ENCODE measurements at regions not wholly inside any gene's neighbourhood (a gene's known extent, or its start where the extent isn't known, plus 50 kb on each side); places are given as distances from the start of the nearest gene placed in this dataset.
A peak's percentile ranks its signal among the peaks of the same experiment; 100 is the strongest.
"Not testable (repeated sequence)": the region's sequence is repeated elsewhere in the genome, so short reads cannot be mapped to it uniquely, and the experiment has no call there.

- H3K4me3 ChIP-seq (ENCODE audit: low read depth, low read length); H3K9me3 ChIP-seq (ENCODE audit: severe bottlenecking); H3K27me3 ChIP-seq (ENCODE audit: insufficient read depth, low read depth, severe bottlenecking); H3K36me3 ChIP-seq; H3K27ac ChIP-seq: not testable (repeated sequence)
- DNase-seq: peak; percentile 43
- TF ChIP-seq CTCF (IDR thresholded peaks at IDR 0.05; ENCODE audit: low read depth, low read length): peak; percentile 37; the same call in 1 of the 2 replicates
These were observed 1395.1 kb downstream of the ADGRL3 start for GRCh38 chr4:62595265-62595664.

GRCh38 chr4:62591756-62592155 is 1391.6 kb downstream of the ADGRL3 start:
- DNase-seq: no peak
- H3K36me3 ChIP-seq: no peaks in the 10 kb centered on the region
- H3K27ac ChIP-seq: peak overlapping the region; percentile 32
- no peaks in the 10 kb centered on the region for H3K9me3 ChIP-seq (ENCODE audit: severe bottlenecking)
- H3K4me3 ChIP-seq (ENCODE audit: low read depth, low read length): no peak overlapping the region
- no peak for TF ChIP-seq CTCF (IDR thresholded peaks at IDR 0.05; ENCODE audit: low read depth, low read length)
- H3K27me3 ChIP-seq (ENCODE audit: insufficient read depth, low read depth, severe bottlenecking): no peaks in the 10 kb centered on the region

- no peaks in the 10 kb centered on the region for H3K36me3 ChIP-seq
- DNase-seq: no peak
- no peak overlapping the region for H3K4me3 ChIP-seq (ENCODE audit: low read depth, low read length)
- H3K27me3 ChIP-seq (ENCODE audit: insufficient read depth, low read depth, severe bottlenecking): no peaks in the 10 kb centered on the region
- H3K9me3 ChIP-seq (ENCODE audit: severe bottlenecking): no peaks in the 10 kb centered on the region
- no peak for TF ChIP-seq CTCF (IDR thresholded peaks at IDR 0.05; ENCODE audit: low read depth, low read length)
- no peak overlapping the region for H3K27ac ChIP-seq
These were observed 1388.5 kb downstream of the ADGRL3 start for GRCh38 chr4:62588671-62589070.

- peaks cover 5% of the 10 kb centered on the region for H3K9me3 ChIP-seq (ENCODE audit: severe bottlenecking)
These were observed 1371.4 kb downstream of the ADGRL3 start for GRCh38 chr4:62571494-62571893.

GRCh38 chr4:62560858-62561257 is 1360.7 kb downstream of the ADGRL3 start:
- TF ChIP-seq CTCF (IDR thresholded peaks at IDR 0.05; ENCODE audit: low read depth, low read length): no peak
- H3K27me3 ChIP-seq (ENCODE audit: insufficient read depth, low read depth, severe bottlenecking): no peaks in the 10 kb centered on the region
- H3K27ac ChIP-seq: no peak overlapping the region
- no peak for DNase-seq
- no peaks in the 10 kb centered on the region for H3K36me3 ChIP-seq
- H3K4me3 ChIP-seq (ENCODE audit: low read depth, low read length): no peak overlapping the region
- no peaks in the 10 kb centered on the region for H3K9me3 ChIP-seq (ENCODE audit: severe bottlenecking)

More at GRCh38 chr4:62571494-62571893, 1371.4 kb downstream of the ADGRL3 start:
- Histone ChIP-seq H3K27ac (no peak overlapping the region), H3K4me3 (ENCODE audit: low read depth, low read length) (no peak overlapping the region), H3K27me3 (ENCODE audit: insufficient read depth, low read depth, severe bottlenecking) (no peaks in the 10 kb centered on the region), H3K36me3 (no peaks in the 10 kb centered on the region)
- no peak for DNase-seq
- TF ChIP-seq CTCF (IDR thresholded peaks at IDR 0.05; ENCODE audit: low read depth, low read length): no peak

- TF ChIP-seq CTCF (IDR thresholded peaks at IDR 0.05; ENCODE audit: low read depth, low read length): no peak
- Histone ChIP-seq H3K27me3 (ENCODE audit: insufficient read depth, low read depth, severe bottlenecking) (no peaks in the 10 kb centered on the region), H3K27ac (no peak overlapping the region), H3K36me3 (no peaks in the 10 kb centered on the region), H3K4me3 (ENCODE audit: low read depth, low read length) (no peak overlapping the region), H3K9me3 (ENCODE audit: severe bottlenecking) (no peaks in the 10 kb centered on the region)
- no peak for DNase-seq
These were observed 1350.0 kb downstream of the ADGRL3 start for GRCh38 chr4:62550121-62550520.
